ENCODE measurements at regions not wholly inside any gene's neighbourhood (a gene's known extent, or its start where the extent isn't known, plus 50 kb on each side); places are given as distances from the start of the nearest gene placed in this dataset.
"Not testable (repeated sequence)": the region's sequence is repeated elsewhere in the genome, so short reads cannot be mapped to it uniquely, and the experiment has no call there.

- TF ChIP-seq POLR2A (IDR thresholded peaks at IDR 0.05); CTCF (IDR thresholded peaks at IDR 0.05 in 4 of 5, conservative IDR thresholded peaks at IDR 0.05 in 1 of 5): not testable (repeated sequence)
Measured at GRCh38 chr4:134914250-134914649, 712.7 kb upstream of the PABPC4L start.

Data from gastrocnemius medialis (tissue), 4 donors.